GM23338 (cell line): ENCODE measurements at regions not wholly inside any gene's neighbourhood (a gene's known extent, or its start where the extent isn't known, plus 50 kb on each side); places are given as distances from the start of the nearest gene placed in this dataset.

ENCODE experiments used
- ATAC-seq: fragments of 200-7000 bp; cut with Tn5 transposase; 3 replicates; pipeline ENCODE4 v1.9.1; 2020
- DNase-seq: peaks from one replicate; pipeline ENCODE4 v3.0.0-alpha.2; 2015; ENCODE audit warnings: low spot score
- H2AFZ ChIP-seq: fragments of 200-600 bp; sonication (generic); 2 replicates; pipeline ENCODE4 v1.8.0; 2016; ENCODE audit warnings: antibody characterized with exemption, mild to moderate bottlenecking, moderate library complexity
- H3F3A ChIP-seq: fragments of 200-600 bp; sonication (generic); replicated peaks from 2 replicates; pipeline ENCODE4 v1.8.0; 2017; ENCODE audit warnings: antibody characterized with exemption, mixed run types, low read depth
- H3K27ac ChIP-seq: fragments of 200-600 bp; sonication (generic); 2 replicates; pipeline ENCODE4 v1.6.1; 2016; ENCODE audit warnings: low read depth
- H3K27me3 ChIP-seq: fragments of 200-600 bp; sonication (generic); 2 replicates; pipeline ENCODE4 v1.8.0; 2016; ENCODE audit warnings: mild to moderate bottlenecking, mixed run types, moderate library complexity; ENCODE audit not compliant: insufficient read depth
- H3K36me3 ChIP-seq: fragments of 200-600 bp; sonication (generic); 2 replicates; pipeline ENCODE4 v1.8.0; 2016; ENCODE audit warnings: mild to moderate bottlenecking; ENCODE audit not compliant: insufficient read depth
- H3K4me1 ChIP-seq: fragments of 200-600 bp; sonication (generic); 2 replicates; pipeline ENCODE4 v1.8.0; 2016; ENCODE audit warnings: mild to moderate bottlenecking, moderate library complexity; ENCODE audit not compliant: insufficient read depth
- H3K4me2 ChIP-seq: fragments of 200-600 bp; sonication (generic); 2 replicates; pipeline ENCODE4 v1.7.1; 2017; ENCODE audit warnings: mixed run types
- H3K4me3 ChIP-seq: fragments of 200-600 bp; sonication (generic); 2 replicates; pipeline ENCODE4 v1.6.1; 2016; ENCODE audit warnings: mixed run types
- H3K79me2 ChIP-seq: fragments of 200-600 bp; sonication (generic); replicated peaks from 2 replicates; pipeline ENCODE4 v1.8.0; 2017; ENCODE audit warnings: mild to moderate bottlenecking; ENCODE audit not compliant: insufficient read depth
- H3K9me2 ChIP-seq: fragments of 200-600 bp; sonication (generic); 2 replicates; pipeline ENCODE4 v1.8.0; 2017; ENCODE audit not compliant: insufficient read depth
- H4K20me1 ChIP-seq: fragments of 200-600 bp; sonication (generic); replicated peaks from 2 replicates; pipeline ENCODE4 v1.8.0; 2017; ENCODE audit warnings: mild to moderate bottlenecking; ENCODE audit not compliant: insufficient read depth
- H3K27ac Mint-ChIP-seq: 2 replicates; pipeline ENCODE4 v1.8.0; 2020; ENCODE audit warnings: inconsistent platforms, mild to moderate bottlenecking, moderate library complexity, mixed read lengths
- H3K27me3 Mint-ChIP-seq: 3 replicates; pipeline ENCODE4 v1.8.0; 2022; ENCODE audit warnings: low read depth, mild to moderate bottlenecking, moderate library complexity, mixed read lengths, inconsistent platforms; ENCODE audit not compliant: insufficient read depth, poor library complexity
- H3K36me3 Mint-ChIP-seq: 3 replicates; pipeline ENCODE4 v1.8.0; 2021; ENCODE audit warnings: low read depth, mild to moderate bottlenecking, inconsistent platforms, moderate library complexity, mixed read lengths
- H3K4me1 Mint-ChIP-seq: 3 replicates; pipeline ENCODE4 v1.8.0; 2020; ENCODE audit warnings: mild to moderate bottlenecking, inconsistent platforms, mixed read lengths
- H3K4me3 Mint-ChIP-seq: 3 replicates; pipeline ENCODE4 v1.8.0; 2021; ENCODE audit warnings: moderate library complexity, mild to moderate bottlenecking, inconsistent platforms, mixed read lengths
- H3K9me3 Mint-ChIP-seq: 3 replicates; pipeline ENCODE4 v1.8.0; 2020; ENCODE audit warnings: moderate library complexity, mild to moderate bottlenecking, inconsistent platforms, mixed read lengths
- CREB1 ChIP-seq: fragments of 250-450 bp; sonication (Bioruptor Pico); IDR thresholded peaks from 2 replicates; pipeline ENCODE4 v1.5.0; 2020; ENCODE audit warnings: low read depth, mild to moderate bottlenecking, moderate library complexity
- EZH2 ChIP-seq: fragments of 200-600 bp; sonication (generic); IDR thresholded peaks from one replicate; pipeline ENCODE4 v1.8.0; 2017; ENCODE audit warnings: antibody characterized with exemption, mild to moderate bottlenecking, low read depth; ENCODE audit not compliant: unreplicated experiment
- EZH2phosphoT487 ChIP-seq: fragments of 200-600 bp; sonication (generic); IDR thresholded peaks from one replicate; pipeline ENCODE4 v1.8.1; 2018; ENCODE audit warnings: antibody characterized with exemption; ENCODE audit not compliant: unreplicated experiment
- JUNB ChIP-seq: IDR thresholded peaks from one replicate; pipeline ENCODE4 v1.6.1; 2016; ENCODE audit warnings: antibody characterized with exemption; ENCODE audit not compliant: unreplicated experiment
- NANOG ChIP-seq: IDR thresholded peaks from 2 replicates; pipeline ENCODE4 v1.6.1; 2016; ENCODE audit warnings: antibody characterized with exemption, borderline replicate concordance
- POLR2AphosphoS5 ChIP-seq: IDR thresholded peaks from 2 replicates; pipeline ENCODE4 v1.6.1; 2016; ENCODE audit warnings: antibody characterized with exemption, low read depth
- STAT1 ChIP-seq: IDR thresholded peaks from one replicate; pipeline ENCODE4 v1.6.1; 2016; ENCODE audit warnings: antibody characterized with exemption; ENCODE audit not compliant: unreplicated experiment
- ZNF114 ChIP-seq: fragments of 250-450 bp; sonication (Bioruptor Pico); IDR thresholded peaks from 2 replicates; pipeline ENCODE4 v1.5.0; 2020; ENCODE audit warnings: mild to moderate bottlenecking, moderate library complexity
- ZNF331 ChIP-seq: fragments of 250-450 bp; sonication (Bioruptor Pico); IDR thresholded peaks from 2 replicates; pipeline ENCODE4 v1.5.0; 2020; ENCODE audit warnings: low read depth, mild to moderate bottlenecking, moderate library complexity
- TF ChIP-seq, protein P1 (sequence below): IDR thresholded peaks from 2 replicates; pipeline ENCODE4 v1.6.1; 2016; ENCODE audit warnings: antibody characterized with exemption
- TF ChIP-seq, protein P2 (sequence below): fragments of 250-450 bp; sonication (Bioruptor Pico); IDR thresholded peaks from 2 replicates; pipeline ENCODE4 v1.5.0; 2020; ENCODE audit warnings: mild to moderate bottlenecking, moderate library complexity
- TF ChIP-seq, protein P3 (sequence below): IDR thresholded peaks from one replicate; pipeline ENCODE4 v1.6.1; 2018; ENCODE audit warnings: antibody characterized with exemption; ENCODE audit not compliant: unreplicated experiment
- TF ChIP-seq, protein P4 (sequence below), 2 experiments: fragments of 200-600 bp in 1 of 2; sonication (generic) in 1 of 2; conservative IDR thresholded peaks; 2 replicates each; pipeline versions ENCODE4 v1.5.1 to v1.6.1; 2016 to 2017; ENCODE audit warnings: antibody characterized with exemption in 2 of 2, low read depth in 2 of 2, mild to moderate bottlenecking in 2 of 2, moderate library complexity in 1 of 2

DNA sequence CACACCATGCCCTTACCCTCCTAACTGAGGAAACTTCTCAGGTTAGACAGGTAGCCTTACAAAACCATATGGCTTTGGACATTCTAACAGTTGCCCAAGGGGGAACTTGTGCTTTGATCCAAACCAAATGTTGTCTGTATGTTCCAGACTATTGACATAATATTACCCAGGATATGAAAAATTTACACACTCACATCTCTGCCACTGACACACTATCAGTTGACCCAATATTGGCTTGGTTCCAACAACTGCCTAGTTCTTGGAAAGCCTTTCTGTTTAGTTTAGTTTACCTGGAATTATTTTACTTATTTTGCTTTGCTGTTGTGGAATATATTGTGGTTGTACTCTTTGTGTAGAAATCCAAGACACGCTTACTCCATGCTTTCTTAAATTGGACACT, 178.4 kb downstream of the RNF152 start:
- ATAC-seq (no peak), DNase-seq (no peak)
- Histone ChIP-seq H3K27me3 (no peaks in the 10 kb centered on the region), H3K4me3 (no peak overlapping the region), H3K36me3 (no peaks in the 10 kb centered on the region), H3K4me2 (no peak overlapping the region), H3F3A (no peaks in the 10 kb centered on the region), H3K79me2 (no peaks in the 10 kb centered on the region), H4K20me1 (no peaks in the 10 kb centered on the region), H3K4me1 (peaks cover 11% of the 10 kb centered on the region), H3K27ac (no peak overlapping the region), H2AFZ (no peak overlapping the region), H3K9me2 (no peaks in the 10 kb centered on the region)
- no peaks in the 10 kb centered on the region for H3K27me3 Mint-ChIP-seq
- TF ChIP-seq POLR2AphosphoS5 (no peak), ZNF331 (CRISPR knock-in tag) (no peak), NANOG (no peak), ZNF114 (CRISPR knock-in tag) (no peak), STAT1 (no peak), EZH2 (no peak), EZH2phosphoT487 (no peak), JUNB (no peak), CREB1 (CRISPR knock-in tag) (no peak)
- TF ChIP-seq, protein P1, sequence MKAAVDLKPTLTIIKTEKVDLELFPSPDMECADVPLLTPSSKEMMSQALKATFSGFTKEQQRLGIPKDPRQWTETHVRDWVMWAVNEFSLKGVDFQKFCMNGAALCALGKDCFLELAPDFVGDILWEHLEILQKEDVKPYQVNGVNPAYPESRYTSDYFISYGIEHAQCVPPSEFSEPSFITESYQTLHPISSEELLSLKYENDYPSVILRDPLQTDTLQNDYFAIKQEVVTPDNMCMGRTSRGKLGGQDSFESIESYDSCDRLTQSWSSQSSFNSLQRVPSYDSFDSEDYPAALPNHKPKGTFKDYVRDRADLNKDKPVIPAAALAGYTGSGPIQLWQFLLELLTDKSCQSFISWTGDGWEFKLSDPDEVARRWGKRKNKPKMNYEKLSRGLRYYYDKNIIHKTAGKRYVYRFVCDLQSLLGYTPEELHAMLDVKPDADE: no peak
- TF ChIP-seq, protein P2, sequence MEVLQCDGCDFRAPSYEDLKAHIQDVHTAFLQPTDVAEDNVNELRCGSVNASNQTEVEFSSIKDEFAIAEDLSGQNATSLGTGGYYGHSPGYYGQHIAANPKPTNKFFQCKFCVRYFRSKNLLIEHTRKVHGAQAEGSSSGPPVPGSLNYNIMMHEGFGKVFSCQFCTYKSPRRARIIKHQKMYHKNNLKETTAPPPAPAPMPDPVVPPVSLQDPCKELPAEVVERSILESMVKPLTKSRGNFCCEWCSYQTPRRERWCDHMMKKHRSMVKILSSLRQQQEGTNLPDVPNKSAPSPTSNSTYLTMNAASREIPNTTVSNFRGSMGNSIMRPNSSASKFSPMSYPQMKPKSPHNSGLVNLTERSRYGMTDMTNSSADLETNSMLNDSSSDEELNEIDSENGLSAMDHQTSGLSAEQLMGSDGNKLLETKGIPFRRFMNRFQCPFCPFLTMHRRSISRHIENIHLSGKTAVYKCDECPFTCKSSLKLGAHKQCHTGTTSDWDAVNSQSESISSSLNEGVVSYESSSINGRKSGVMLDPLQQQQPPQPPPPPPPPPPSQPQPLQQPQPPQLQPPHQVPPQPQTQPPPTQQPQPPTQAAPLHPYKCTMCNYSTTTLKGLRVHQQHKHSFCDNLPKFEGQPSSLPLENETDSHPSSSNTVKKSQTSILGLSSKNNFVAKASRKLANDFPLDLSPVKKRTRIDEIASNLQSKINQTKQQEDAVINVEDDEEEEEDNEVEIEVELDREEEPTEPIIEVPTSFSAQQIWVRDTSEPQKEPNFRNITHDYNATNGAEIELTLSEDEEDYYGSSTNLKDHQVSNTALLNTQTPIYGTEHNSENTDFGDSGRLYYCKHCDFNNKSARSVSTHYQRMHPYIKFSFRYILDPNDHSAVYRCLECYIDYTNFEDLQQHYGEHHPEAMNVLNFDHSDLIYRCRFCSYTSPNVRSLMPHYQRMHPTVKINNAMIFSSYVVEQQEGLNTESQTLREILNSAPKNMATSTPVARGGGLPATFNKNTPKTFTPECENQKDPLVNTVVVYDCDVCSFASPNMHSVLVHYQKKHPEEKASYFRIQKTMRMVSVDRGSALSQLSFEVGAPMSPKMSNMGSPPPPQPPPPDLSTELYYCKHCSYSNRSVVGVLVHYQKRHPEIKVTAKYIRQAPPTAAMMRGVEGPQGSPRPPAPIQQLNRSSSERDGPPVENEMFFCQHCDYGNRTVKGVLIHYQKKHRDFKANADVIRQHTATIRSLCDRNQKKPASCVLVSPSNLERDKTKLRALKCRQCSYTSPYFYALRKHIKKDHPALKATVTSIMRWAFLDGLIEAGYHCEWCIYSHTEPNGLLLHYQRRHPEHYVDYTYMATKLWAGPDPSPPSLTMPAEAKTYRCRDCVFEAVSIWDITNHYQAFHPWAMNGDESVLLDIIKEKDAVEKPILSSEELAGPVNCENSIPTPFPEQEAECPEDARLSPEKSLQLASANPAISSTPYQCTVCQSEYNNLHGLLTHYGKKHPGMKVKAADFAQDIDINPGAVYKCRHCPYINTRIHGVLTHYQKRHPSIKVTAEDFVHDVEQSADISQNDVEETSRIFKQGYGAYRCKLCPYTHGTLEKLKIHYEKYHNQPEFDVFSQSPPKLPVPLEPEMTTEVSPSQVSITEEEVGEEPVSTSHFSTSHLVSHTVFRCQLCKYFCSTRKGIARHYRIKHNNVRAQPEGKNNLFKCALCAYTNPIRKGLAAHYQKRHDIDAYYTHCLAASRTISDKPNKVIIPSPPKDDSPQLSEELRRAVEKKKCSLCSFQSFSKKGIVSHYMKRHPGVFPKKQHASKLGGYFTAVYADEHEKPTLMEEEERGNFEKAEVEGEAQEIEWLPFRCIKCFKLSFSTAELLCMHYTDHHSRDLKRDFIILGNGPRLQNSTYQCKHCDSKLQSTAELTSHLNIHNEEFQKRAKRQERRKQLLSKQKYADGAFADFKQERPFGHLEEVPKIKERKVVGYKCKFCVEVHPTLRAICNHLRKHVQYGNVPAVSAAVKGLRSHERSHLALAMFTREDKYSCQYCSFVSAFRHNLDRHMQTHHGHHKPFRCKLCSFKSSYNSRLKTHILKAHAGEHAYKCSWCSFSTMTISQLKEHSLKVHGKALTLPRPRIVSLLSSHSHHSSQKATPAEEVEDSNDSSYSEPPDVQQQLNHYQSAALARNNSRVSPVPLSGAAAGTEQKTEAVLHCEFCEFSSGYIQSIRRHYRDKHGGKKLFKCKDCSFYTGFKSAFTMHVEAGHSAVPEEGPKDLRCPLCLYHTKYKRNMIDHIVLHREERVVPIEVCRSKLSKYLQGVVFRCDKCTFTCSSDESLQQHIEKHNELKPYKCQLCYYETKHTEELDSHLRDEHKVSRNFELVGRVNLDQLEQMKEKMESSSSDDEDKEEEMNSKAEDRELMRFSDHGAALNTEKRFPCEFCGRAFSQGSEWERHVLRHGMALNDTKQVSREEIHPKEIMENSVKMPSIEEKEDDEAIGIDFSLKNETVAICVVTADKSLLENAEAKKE (CRISPR knock-in tag): no peak
- TF ChIP-seq, protein P3, sequence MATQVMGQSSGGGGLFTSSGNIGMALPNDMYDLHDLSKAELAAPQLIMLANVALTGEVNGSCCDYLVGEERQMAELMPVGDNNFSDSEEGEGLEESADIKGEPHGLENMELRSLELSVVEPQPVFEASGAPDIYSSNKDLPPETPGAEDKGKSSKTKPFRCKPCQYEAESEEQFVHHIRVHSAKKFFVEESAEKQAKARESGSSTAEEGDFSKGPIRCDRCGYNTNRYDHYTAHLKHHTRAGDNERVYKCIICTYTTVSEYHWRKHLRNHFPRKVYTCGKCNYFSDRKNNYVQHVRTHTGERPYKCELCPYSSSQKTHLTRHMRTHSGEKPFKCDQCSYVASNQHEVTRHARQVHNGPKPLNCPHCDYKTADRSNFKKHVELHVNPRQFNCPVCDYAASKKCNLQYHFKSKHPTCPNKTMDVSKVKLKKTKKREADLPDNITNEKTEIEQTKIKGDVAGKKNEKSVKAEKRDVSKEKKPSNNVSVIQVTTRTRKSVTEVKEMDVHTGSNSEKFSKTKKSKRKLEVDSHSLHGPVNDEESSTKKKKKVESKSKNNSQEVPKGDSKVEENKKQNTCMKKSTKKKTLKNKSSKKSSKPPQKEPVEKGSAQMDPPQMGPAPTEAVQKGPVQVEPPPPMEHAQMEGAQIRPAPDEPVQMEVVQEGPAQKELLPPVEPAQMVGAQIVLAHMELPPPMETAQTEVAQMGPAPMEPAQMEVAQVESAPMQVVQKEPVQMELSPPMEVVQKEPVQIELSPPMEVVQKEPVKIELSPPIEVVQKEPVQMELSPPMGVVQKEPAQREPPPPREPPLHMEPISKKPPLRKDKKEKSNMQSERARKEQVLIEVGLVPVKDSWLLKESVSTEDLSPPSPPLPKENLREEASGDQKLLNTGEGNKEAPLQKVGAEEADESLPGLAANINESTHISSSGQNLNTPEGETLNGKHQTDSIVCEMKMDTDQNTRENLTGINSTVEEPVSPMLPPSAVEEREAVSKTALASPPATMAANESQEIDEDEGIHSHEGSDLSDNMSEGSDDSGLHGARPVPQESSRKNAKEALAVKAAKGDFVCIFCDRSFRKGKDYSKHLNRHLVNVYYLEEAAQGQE: no peak
- TF ChIP-seq, protein P4, sequence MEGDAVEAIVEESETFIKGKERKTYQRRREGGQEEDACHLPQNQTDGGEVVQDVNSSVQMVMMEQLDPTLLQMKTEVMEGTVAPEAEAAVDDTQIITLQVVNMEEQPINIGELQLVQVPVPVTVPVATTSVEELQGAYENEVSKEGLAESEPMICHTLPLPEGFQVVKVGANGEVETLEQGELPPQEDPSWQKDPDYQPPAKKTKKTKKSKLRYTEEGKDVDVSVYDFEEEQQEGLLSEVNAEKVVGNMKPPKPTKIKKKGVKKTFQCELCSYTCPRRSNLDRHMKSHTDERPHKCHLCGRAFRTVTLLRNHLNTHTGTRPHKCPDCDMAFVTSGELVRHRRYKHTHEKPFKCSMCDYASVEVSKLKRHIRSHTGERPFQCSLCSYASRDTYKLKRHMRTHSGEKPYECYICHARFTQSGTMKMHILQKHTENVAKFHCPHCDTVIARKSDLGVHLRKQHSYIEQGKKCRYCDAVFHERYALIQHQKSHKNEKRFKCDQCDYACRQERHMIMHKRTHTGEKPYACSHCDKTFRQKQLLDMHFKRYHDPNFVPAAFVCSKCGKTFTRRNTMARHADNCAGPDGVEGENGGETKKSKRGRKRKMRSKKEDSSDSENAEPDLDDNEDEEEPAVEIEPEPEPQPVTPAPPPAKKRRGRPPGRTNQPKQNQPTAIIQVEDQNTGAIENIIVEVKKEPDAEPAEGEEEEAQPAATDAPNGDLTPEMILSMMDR (conservative IDR thresholded peaks at IDR 0.05; ENCODE audit: low read depth in 2 of 2): no peak
- H3K4me1 Mint-ChIP-seq: peaks cover 8% of the 10 kb centered on the region
- H3K27ac Mint-ChIP-seq: no peak overlapping the region
- H3K36me3 Mint-ChIP-seq: no peaks in the 10 kb centered on the region
- H3K9me3 Mint-ChIP-seq: peaks cover 8% of the 10 kb centered on the region; the same call in 2 of the 3 replicates
- no peak overlapping the region for H3K4me3 Mint-ChIP-seq
